ENCODE measurements at regions not wholly inside any gene's neighbourhood (a gene's known extent, or its start where the extent isn't known, plus 50 kb on each side); places are given as distances from the start of the nearest gene placed in this dataset.

- DNase-seq (no peak), ATAC-seq (no peak)
- Histone ChIP-seq H3K4me1 (no peaks in the 10 kb centered on the region), H3K4me3 (no peak overlapping the region), H3K27me3 (no peaks in the 10 kb centered on the region), H3K27ac (no peak overlapping the region), H3K36me3 (no peaks in the 10 kb centered on the region), H3K9me3 (no peaks in the 10 kb centered on the region)
- TF ChIP-seq CTCF (IDR thresholded peaks at IDR 0.05 in 4 of 5, conservative IDR thresholded peaks at IDR 0.05 in 1 of 5) (no peak), POLR2A (IDR thresholded peaks at IDR 0.05) (no peak)
- in situ Hi-C loops (cut with MboI; ENCODE audit: low sequenced_read_pairs in 4 of 4), result no loop called here
- intact Hi-C loops (cut with DNase I; ENCODE audit: low total_unique reads), result no loop called here
Measured at GRCh38 chr7:25527665-25528170, 299.4 kb upstream of the NPVF start.

- no peaks in the 10 kb centered on the region for H3K9me3 ChIP-seq
- intact Hi-C loops (cut with DNase I; ENCODE audit: low total_unique reads), result no loop called here
- TF ChIP-seq CTCF (IDR thresholded peaks at IDR 0.05 in 4 of 5, conservative IDR thresholded peaks at IDR 0.05 in 1 of 5) (no peak), POLR2A (IDR thresholded peaks at IDR 0.05) (no peak)
- no peaks in the 10 kb centered on the region for H3K36me3 ChIP-seq
- ATAC-seq (no peak), DNase-seq (no peak)
- no peaks in the 10 kb centered on the region for H3K4me1 ChIP-seq
- no peak overlapping the region for H3K27ac ChIP-seq
- no peaks in the 10 kb centered on the region for H3K27me3 ChIP-seq
- in situ Hi-C loops (cut with MboI; ENCODE audit: low sequenced_read_pairs in 4 of 4), result no loop called here
- H3K4me3 ChIP-seq, result no peak overlapping the region
Measured at GRCh38 chr7:25529320-25529719, 301.0 kb upstream of the NPVF start.

- TF ChIP-seq POLR2A (IDR thresholded peaks at IDR 0.05) (no peak), CTCF (IDR thresholded peaks at IDR 0.05 in 4 of 5, conservative IDR thresholded peaks at IDR 0.05 in 1 of 5) (no peak)
- H3K27me3 ChIP-seq, result no peaks in the 10 kb centered on the region
- DNase-seq (no peak), ATAC-seq (no peak)
- in situ Hi-C loops (cut with MboI; ENCODE audit: low sequenced_read_pairs in 4 of 4) (no loop called here), intact Hi-C loops (cut with DNase I; ENCODE audit: low total_unique reads) (no loop called here)
- H3K4me1 ChIP-seq, result no peaks in the 10 kb centered on the region
- H3K27ac ChIP-seq, result no peak overlapping the region
- H3K9me3 ChIP-seq, result no peaks in the 10 kb centered on the region
- H3K36me3 ChIP-seq, result no peaks in the 10 kb centered on the region
- H3K4me3 ChIP-seq, result no peak overlapping the region
Measured at GRCh38 chr7:25536851-25537250, 308.6 kb upstream of the NPVF start.

- H3K9me3 ChIP-seq, result no peaks in the 10 kb centered on the region
- no peak overlapping the region for H3K4me3 ChIP-seq
- ATAC-seq (no peak), DNase-seq (no peak)
- H3K27ac ChIP-seq, result no peak overlapping the region
- in situ Hi-C loops (cut with MboI; ENCODE audit: low sequenced_read_pairs in 4 of 4), result no loop called here
- H3K27me3 ChIP-seq, result no peaks in the 10 kb centered on the region
- H3K36me3 ChIP-seq, result no peaks in the 10 kb centered on the region
- intact Hi-C loops (cut with DNase I; ENCODE audit: low total_unique reads), result no loop called here
- no peak for TF ChIP-seq POLR2A (IDR thresholded peaks at IDR 0.05)
- no peak for TF ChIP-seq CTCF (IDR thresholded peaks at IDR 0.05 in 4 of 5, conservative IDR thresholded peaks at IDR 0.05 in 1 of 5)
- H3K4me1 ChIP-seq, result no peaks in the 10 kb centered on the region
Measured at GRCh38 chr7:25537662-25538375, 309.5 kb upstream of the NPVF start.

All from gastrocnemius medialis (tissue), 4 donors.